GM12892 (cell line): ENCODE measurements at regions not wholly inside any gene's neighbourhood (a gene's known extent, or its start where the extent isn't known, plus 50 kb on each side); places are given as distances from the start of the nearest gene placed in this dataset.

Experiments used
- DNase-seq: peaks from one replicate; pipeline ENCODE4 v3.0.0; 2011; ENCODE audit not compliant: insufficient read length
- FAIRE-seq: peaks from 2 replicates; lab custom pipeline; 2011; peaks lifted over from hg19 to GRCh38; lab: Jason Lieb, UNC
- POLR2A ChIP-seq: IDR thresholded peaks from 2 replicates; pipeline ENCODE4 v1.6.1; 2011; ENCODE audit warnings: low read depth, low read length, control low read depth
- POLR2AphosphoS5 ChIP-seq: IDR thresholded peaks from 2 replicates; pipeline ENCODE4 v1.6.1; 2011; ENCODE audit warnings: low read depth, low read length, control low read depth
- TAF1 ChIP-seq: IDR thresholded peaks from 2 replicates; pipeline ENCODE4 v1.6.1; 2011; ENCODE audit warnings: low read depth, mild to moderate bottlenecking, control low read depth, low read length, borderline replicate concordance

DNA sequence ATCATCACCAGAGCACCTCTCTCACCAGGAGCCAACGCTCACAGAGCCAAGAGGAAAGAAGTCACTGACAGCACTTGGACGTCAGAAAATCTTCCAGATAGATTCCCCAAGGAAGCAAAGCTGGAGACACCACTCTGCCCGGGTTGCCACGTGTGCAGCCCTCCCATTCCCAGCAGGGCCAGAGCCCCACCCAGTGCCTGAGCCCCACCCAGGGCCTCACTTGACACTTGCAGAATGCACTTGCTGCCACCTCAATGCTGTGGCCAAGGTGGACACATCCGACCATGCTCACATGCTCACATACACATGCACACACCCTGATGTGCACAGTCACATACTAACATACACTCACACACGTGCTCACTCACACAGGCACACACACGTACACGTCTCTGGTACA, 240.7 kb downstream of the RBFOX3 start:
- TF ChIP-seq POLR2A (no peak), POLR2AphosphoS5 (no peak), TAF1 (no peak)
- DNase-seq: no peak
- no peak for FAIRE-seq

DNA sequence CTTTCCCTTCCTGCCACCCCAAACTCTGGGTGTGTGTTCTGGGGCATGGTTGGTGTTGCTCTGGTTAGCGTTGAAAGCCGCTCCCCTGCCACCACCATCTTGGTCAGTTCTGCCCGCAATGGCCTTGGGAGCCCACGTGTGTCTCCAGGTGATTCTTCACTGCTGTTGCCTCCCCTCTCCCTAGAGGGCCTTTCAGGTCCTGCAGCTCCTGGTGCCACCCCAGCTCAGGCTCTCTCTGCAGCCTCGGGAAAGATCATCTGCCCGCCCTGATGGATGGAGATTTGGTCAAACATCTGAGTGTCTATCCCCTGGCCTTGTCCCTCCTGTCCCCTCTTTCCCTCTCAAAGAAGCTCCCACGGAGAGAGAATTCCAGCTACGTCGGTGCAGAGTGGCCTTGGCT, 241.3 kb downstream of the RBFOX3 start:
- TF ChIP-seq POLR2A (no peak), POLR2AphosphoS5 (no peak)
- DNase-seq: no peak
- no peak for FAIRE-seq

DNA sequence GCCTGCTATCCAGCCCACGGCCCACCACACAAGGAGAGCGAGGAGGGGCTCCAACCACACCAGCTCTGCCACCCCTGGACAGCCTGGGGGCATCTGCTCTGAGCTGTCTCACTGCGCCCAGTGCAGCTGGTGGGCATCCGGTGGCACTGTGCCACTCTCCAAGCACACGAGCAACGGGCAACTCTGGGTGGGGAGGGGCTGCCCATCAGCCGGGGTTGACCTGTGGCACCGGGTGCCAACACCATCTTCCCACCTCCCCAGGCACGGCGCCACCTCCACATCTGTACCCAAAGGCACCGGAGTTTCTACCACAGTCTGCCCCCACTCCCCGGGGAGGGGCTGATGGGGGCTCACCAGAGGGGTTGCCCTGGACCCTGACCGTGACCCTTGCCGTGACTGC, 241.8 kb downstream of the RBFOX3 start:
- no peak for FAIRE-seq
- TF ChIP-seq TAF1: no peak
- TF ChIP-seq POLR2AphosphoS5: no peak
- TF ChIP-seq POLR2A: no peak

DNA sequence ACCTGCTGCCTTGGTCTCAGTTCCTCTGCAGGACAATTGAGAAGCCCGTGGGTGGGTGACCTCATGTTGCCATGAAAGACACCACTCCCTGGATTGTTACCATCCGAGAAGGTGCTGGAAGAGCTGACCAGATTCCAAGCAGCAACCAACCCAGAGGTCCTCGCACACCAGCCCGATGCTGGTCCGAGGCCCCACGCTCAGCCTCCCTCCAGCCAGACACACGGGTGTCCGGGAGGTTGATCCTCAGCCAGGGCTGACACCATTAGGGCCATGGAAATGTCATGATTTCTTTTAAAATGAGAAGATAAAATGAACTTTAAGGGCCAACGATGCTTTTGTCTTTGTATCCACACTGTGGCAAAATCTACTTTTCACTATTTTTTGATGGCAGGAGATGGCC, 242.3 kb downstream of the RBFOX3 start:
- DNase-seq (no peak), FAIRE-seq (no peak)
- TF ChIP-seq TAF1: no peak

More for the DNA sequence above, 241.8 kb downstream of the RBFOX3 start:
- DNase-seq: no peak

DNA sequence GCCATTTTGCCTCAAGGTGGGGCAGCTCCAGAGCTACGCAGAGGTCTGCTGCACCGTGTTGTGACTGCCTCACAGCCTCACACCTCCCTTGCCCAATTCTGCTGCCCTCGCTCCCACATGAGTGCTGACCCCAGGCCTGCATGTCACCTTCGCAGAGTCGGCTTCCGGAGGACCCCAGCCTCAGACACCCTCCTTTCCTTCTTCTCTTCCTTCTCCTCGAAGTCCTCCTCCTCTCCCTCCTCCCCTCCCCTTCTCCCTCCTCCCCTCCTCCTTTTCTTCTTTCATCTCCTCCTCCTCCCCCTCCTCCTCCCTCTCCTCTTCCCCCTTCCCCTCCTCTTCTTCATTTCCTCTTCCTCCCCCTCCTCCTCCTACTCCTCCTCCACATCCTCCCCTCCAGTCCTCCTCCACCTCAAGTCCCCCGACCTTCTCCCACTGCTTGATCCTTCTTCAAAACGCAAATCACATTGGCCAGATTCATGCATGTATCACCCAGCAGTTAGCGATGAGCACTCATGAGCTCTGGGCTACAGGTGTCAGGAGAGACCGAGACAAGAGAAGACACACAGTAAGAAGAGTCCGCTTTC, 243.8 kb downstream of the RBFOX3 start:
- FAIRE-seq: no peak
- DNase-seq: no peak

DNA sequence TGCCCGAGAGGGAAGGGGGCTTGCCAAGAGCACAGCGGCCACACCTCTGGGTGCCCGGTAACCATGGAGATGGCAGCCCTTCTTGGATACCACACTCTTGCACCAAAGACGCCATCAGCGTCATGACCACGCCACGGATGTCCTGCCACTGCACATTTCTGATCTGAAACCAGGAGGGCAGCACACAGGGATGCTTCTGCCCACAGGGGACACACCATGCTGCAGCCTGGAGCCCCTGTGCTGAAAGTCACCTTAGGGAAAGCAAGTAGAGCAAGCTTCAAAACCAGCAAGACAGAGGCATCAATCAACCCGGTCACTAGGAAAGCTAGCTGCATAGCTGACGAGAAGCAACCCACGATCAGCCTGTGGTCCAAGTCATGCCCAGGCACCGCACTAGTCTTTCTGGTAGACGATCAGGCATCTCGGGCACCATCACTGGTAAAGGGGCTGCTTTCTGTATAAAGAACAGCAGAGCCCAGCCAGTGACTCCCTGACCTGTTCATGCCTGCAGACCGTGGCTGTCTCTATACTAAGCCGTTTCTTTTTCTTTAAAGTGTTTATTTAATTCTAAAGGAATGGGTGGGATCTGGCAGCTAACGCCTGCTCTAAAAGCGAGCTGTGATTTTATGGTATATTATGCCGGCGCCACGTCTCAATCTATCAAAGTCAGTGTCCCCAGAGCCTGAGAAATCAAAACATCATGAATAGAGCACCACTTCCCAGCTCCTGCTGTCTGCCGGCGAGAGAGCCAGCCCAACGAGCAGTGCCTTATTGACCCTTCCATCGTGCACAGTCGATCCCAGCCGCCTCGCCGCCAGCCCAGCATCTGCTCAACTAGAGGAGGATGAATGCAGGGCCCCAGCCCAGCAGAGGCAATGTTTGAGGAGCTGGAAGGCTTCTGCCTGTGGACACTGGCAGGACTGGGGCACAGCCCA, 244.7 kb downstream of the RBFOX3 start:
- TF ChIP-seq POLR2AphosphoS5: no peak
- no peak for TF ChIP-seq POLR2A
- no peak for TF ChIP-seq TAF1
- DNase-seq (no peak), FAIRE-seq (no peak)

More for the DNA sequence above, 243.8 kb downstream of the RBFOX3 start:
- no peak for TF ChIP-seq TAF1
- no peak for TF ChIP-seq POLR2A
- TF ChIP-seq POLR2AphosphoS5: no peak

DNA sequence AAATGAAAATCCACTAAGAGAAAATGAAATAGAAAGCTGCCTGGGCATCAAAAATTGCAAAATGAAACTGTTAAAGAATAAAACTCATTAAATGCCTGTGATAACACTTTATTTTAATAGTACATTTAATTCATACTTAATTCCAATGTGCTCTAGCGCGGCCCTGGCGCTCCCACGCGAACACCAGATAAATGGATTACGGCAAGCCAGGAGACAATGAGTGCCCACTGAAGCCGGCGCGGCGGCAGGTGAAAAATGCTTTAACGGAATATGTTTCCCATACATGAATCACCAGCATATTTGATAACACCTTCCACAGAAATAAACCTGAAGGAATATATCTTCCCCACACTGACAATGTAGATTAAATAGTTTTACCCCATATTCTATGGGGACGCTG, 245.5 kb downstream of the RBFOX3 start:
- FAIRE-seq (no peak), DNase-seq (no peak)
- TF ChIP-seq TAF1 (no peak), POLR2A (no peak), POLR2AphosphoS5 (no peak)

DNA sequence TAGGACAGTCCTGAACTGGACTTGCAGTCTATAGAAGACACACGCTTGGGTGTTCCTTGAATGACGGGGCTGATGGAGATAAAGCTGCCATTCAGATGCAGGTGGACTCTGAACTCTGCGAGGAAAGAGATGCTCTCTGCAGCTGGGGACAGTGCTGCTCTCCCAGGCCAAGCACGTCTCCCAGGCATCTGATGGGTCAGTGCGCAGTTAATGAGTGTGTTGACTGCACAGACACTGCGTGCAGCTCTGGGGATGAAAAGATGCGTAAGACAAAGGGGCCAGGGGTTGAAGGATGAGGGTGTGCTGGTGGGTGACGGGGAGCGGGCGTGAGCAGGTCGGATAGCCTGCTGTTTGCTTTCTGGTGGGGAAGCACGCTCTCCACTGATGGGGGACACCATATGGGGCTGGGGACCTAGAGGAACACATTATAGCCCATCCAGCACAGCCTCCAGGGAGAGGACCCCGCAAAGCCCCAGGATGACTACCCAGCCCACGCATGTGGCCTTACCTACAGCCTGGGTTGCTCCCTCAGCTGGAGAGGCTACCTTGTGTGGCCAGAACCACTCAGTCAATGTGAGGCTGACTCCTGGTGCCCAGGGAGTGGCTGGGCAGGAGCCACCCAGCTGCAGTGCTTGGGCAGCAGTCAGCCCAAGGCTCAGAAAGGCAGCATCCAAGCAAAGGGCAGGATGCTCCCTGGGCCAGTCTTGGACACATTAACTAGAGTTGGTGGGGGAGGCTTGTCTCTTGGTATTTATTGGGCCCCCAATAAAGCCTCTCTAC, 246.3 kb downstream of the RBFOX3 start:
- FAIRE-seq: no peak
- TF ChIP-seq TAF1 (no peak), POLR2A (no peak), POLR2AphosphoS5 (no peak)
- no peak for DNase-seq

DNA sequence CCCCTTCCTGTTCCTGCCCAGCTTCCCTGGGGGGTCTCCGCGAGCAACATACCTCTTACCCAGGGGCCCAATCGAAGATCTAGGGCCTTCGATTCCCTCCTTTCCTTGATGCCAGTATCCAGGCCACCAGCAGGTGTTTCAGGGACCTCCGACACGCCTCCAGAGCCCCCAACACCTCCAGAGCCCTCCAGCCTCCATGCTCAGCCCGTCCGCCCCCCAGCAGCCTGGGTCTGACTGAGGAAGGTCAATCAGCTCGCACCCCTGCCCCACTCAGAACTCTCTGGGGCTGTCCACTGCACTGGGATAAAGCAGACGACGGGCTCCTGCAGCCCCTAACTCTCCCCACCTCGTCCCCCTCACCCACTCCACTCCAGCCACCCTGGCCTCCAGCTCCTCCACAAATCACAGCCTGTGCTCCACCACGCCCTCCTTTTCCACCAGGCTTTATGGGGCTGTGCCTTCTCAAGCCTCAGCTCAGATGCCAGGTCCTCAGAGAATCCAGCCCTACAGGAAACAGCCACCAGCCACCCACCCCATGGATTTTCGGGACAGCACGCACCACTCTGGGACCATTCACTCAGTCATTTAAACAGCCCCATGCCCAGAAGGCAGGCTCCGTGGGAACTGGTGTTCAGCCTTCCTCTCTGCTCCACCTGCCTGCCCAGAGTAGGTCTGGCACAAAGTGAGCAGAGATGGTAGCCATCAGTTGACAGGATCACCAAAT, 247.1 kb downstream of the RBFOX3 start:
- FAIRE-seq (no peak), DNase-seq (no peak)
- TF ChIP-seq POLR2A (no peak), POLR2AphosphoS5 (no peak)

DNA sequence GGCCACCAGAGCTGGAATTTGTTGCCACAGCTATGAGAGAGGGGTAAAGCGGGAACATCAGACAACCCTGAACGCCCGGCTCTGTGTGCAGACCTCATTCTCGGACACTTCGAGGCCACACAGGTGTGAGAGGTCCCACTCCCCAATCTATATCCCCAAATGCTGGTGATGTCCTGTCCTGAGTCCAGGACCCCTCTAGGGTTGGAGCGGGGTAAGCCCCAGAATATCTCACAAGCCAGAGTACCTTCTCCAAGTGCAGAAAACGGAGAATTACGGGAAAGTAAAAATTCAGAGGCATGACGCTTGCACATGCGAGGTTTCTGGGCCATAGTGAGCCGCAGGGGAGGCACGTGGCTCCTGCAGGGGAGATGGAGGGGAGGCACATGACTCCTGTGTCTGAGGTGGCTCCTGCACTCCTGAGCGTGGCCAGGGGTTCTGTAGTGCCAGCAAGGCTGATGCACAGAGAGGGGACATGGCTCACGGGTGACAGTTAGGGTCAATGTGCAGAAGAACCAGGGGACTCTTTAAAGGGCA, 248.0 kb downstream of the RBFOX3 start:
- DNase-seq (no peak), FAIRE-seq (no peak)
- TF ChIP-seq POLR2AphosphoS5 (no peak), POLR2A (no peak)

DNA sequence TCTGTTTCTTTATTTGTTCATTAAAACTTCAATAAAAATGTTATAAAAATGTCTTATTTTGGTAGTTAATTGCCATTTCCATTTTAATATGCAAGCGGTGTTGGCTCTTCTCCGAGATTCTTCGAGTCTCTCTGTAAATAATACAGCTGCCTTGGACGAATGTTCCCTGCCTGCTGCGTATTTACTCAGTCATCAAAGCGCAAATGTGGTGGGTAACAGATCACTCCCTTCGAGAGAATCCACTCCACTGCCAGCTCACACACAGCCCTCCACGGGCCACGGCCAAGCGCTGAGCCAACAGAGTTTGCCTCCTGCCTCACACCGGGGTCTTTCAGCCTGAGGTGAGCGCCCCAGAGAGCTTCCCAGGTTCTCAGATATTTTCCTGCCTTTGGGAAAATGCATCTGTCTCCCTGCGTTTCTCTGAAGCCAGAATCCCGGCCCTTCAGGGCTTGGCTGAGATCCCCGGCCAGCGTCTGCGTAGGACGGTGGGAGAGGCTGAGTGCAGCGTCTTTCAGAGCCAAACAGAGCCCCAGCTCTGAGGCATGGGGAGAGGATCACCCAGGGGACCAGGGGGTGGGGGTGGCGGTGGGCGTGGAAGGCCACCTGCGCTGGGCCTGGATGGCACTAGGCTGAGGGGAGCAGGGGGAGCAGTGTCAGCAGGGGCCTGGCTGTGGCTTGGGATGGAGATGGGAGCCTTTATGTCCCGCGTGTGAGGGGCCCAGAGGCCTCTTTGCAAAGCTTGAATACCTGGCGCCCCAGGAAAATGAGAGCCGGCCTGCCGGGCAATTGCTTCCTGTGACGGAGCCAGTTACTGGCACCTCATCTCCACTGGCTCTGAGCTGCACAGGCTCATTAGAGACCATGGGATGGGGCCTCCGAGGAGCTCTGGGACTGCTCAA, 248.7 kb downstream of the RBFOX3 start:
- no peak for TF ChIP-seq TAF1
- TF ChIP-seq POLR2A: no peak
- no peak for TF ChIP-seq POLR2AphosphoS5
- no peak for DNase-seq
- FAIRE-seq: no peak

DNA sequence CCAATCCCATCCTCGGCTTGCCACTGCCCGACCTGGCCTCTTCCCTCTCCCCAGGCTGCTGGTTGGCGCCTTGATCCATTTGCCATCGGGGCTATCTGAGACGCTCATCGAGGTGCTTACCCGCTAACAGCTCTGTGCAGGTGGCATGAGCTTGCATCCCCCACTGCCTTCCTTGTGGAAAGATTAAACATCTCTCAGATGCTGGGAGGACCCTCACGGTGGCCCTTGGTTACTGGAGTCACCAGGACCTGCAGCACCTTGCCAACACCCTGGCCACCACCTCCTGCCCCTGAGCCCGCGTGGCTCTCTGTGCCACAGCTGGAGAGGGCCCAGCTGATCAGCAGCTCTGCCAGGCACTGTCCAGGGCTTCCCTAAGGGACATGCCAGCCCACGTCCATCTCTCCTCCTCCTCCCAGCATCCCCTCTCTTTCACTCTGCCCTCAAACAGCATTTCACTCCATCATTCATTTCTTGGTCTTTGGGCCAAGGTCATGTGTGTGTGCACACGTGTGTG, 249.6 kb downstream of the RBFOX3 start:
- no peak for DNase-seq
- TF ChIP-seq TAF1 (no peak), POLR2A (no peak), POLR2AphosphoS5 (no peak)
- FAIRE-seq: no peak
